Ovary (tissue), 7 donors: ENCODE measurements at regions not wholly inside any gene's neighbourhood (a gene's known extent, or its start where the extent isn't known, plus 50 kb on each side); places are given as distances from the start of the nearest gene placed in this dataset.
A peak's percentile ranks its signal among the peaks of the same experiment; 100 is the strongest.
"Not testable (repeated sequence)": the region's sequence is repeated elsewhere in the genome, so short reads cannot be mapped to it uniquely, and the experiment has no call there.

ENCODE experiments used
- DNase-seq, 5 donors: peaks; one replicate each; pipeline ENCODE4 v3.0.0-alpha.2; 2019 to 2020
- H3K27ac ChIP-seq, 2 donors: fragments of 200-600 bp; one replicate each; pipeline versions ENCODE4 v1.5.1 to v1.8.0; 2019 to 2022
- H3K27me3 ChIP-seq: fragments of 200-600 bp; one replicate; pipeline ENCODE4 v1.8.0; 2022
- H3K36me3 ChIP-seq: fragments of 200-600 bp; sonication (generic); one replicate; pipeline ENCODE4 v1.5.1; 2019
- H3K4me1 ChIP-seq: one replicate; pipeline ENCODE4 v1.8.1; 2013; ENCODE audit warnings: mild to moderate bottlenecking, moderate library complexity; ENCODE audit not compliant: insufficient read depth
- H3K4me3 ChIP-seq: fragments of 200-600 bp; sonication (generic); one replicate; pipeline ENCODE4 v1.5.1; 2017
- H3K9me3 ChIP-seq, 2 donors: fragments of 200-600 bp in 1 of 2; sonication (generic) in 1 of 2; one replicate each; pipeline versions ENCODE4 v1.5.1 to v1.8.1; 2013 to 2019; ENCODE audit warnings: mild to moderate bottlenecking in 1 of 2, moderate library complexity in 1 of 2
- EP300 ChIP-seq: sonication (generic); formaldehyde crosslinking; IDR thresholded peaks from one replicate; pipeline ENCODE4 v1.6.1; 2017; ENCODE audit warnings: antibody characterized with exemption
- POLR2A ChIP-seq: fragments of 450-650 bp; IDR thresholded peaks from one replicate; pipeline ENCODE4 v1.6.1; 2017; ENCODE audit warnings: antibody characterized with exemption, mild to moderate bottlenecking, moderate library complexity
- WGBS, 3 donors: extraction: QIAGEN DNeasy Blood & Tissue Kit in 1 of 3; methylation state at CpG; one replicate each; pipeline versions ENCODE4 v1.1.5 to v1.1.7; 2013 to 2017; 5-methylcytosine and 5-hydroxymethylcytosine counted together
- intact Hi-C, 4 donors: fragments of 100-400 bp; cut with DNase I; formaldehyde crosslinking; loops; one replicate each; pipeline versions ENCODE4 v1.11.0 to v1.15.1; 2022 to 2023
- TF ChIP-seq, protein P1 (sequence below), 3 donors: fragments of 450-650 bp in 2 of 3; fragments of 200-600 bp in 1 of 3; IDR thresholded peaks; one replicate each; pipeline versions ENCODE4 v1.5.1 to v1.8.0; 2016 to 2022; ENCODE audit warnings: antibody characterized with exemption in 3 of 3, mild to moderate bottlenecking in 1 of 3
- donor health status: DM: no; HTN: no; CAD: no; lungs with moderate emphysema.
- donor health status: DM: no; HTN: no; CAD: no.
- donor health status: Bipolar disorder and iron deficiency.
- donor health status: DM: no; HTN: no; CAD: no.
- donor health status: DM: yes; HTN: yes; CAD: no.

DNA sequence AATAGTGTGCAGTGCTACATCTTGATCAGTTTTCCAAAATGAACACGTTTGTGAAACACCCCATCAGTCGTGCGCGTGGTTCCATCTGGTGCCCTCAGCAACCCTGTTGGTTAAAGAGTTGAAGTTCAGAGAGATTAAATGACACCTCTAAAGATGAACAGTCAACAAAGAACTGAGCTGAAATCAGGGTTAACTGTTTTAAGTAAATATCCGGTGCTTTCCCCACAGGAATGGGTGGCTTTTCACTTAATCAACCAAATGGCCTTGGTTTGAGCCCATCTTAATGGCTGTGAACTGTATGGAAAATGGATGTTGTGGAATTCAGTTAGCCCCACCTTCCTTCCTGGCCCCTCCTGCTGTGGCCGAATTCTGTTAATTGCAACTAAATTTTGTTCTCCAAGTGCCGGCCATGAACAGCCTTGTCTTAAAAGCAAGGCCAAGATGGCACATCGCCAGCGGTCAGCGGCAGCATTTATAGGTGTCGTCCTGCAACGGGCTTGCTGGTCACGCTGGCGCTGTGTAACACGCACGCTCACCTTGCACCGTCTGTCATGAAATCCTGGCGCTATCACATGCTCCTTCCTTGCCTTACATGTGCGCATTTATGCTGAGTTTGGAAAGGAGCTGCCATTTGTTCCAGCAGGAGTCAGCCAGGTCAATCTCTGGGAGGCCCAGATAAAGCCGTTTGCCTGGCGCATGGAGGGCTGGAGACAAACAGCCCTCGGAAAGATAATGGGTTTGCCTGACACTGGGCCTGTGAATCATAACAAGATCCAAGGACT, 164.5 kb downstream of the ERMARD start:
- 37 to 45% (median 45%) methylated on average over 22 of the region's 22 CpGs for WGBS, 3 donors

DNA sequence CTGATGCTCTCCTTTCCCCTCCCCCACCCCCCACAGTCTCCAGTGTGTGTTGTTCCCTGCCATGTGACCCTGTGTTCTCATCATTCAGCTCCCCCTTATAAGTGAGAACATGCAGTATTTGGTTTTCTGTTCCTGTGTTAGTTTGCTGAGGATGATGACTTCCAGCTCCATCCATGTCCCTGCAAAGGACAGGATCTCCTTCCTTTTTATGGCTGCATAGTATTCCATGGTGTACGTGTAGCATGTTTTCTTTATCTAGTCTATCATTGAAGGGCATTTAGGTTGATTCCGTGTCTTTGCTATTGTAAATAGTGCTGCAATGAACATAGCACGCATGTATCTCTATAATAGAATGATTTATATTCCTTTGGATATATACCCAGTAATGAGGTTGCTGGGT, 162.3 kb downstream of the ERMARD start:
- H3K27ac ChIP-seq, H3K36me3 ChIP-seq, DNase-seq, H3K4me3 ChIP-seq, H3K9me3 ChIP-seq, H3K27me3 ChIP-seq, intact Hi-C loops: not testable (repeated sequence)
- WGBS, 3 donors: 92 to 95% (median 92%) methylated on average over 3 of the region's 3 CpGs
- H3K4me1 ChIP-seq: peaks cover 19% of the 10 kb centered on the region

More for the DNA sequence above, 164.5 kb downstream of the ERMARD start:
- no peak overlapping the region for H3K27ac ChIP-seq
- no peaks in the 10 kb centered on the region for H3K36me3 ChIP-seq
- intact Hi-C loops: no loop called here
- H3K9me3 ChIP-seq: no peaks in the 10 kb centered on the region
- H3K4me3 ChIP-seq: no peak overlapping the region
- no peak for TF ChIP-seq EP300
- no peak for TF ChIP-seq POLR2A
- TF ChIP-seq, protein P1, sequence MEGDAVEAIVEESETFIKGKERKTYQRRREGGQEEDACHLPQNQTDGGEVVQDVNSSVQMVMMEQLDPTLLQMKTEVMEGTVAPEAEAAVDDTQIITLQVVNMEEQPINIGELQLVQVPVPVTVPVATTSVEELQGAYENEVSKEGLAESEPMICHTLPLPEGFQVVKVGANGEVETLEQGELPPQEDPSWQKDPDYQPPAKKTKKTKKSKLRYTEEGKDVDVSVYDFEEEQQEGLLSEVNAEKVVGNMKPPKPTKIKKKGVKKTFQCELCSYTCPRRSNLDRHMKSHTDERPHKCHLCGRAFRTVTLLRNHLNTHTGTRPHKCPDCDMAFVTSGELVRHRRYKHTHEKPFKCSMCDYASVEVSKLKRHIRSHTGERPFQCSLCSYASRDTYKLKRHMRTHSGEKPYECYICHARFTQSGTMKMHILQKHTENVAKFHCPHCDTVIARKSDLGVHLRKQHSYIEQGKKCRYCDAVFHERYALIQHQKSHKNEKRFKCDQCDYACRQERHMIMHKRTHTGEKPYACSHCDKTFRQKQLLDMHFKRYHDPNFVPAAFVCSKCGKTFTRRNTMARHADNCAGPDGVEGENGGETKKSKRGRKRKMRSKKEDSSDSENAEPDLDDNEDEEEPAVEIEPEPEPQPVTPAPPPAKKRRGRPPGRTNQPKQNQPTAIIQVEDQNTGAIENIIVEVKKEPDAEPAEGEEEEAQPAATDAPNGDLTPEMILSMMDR (IDR thresholded peaks at IDR 0.05): no peak
- peaks cover 19% of the 10 kb centered on the region for H3K4me1 ChIP-seq
- DNase-seq: peak; percentile 60 to 85 (median 77)
- H3K27me3 ChIP-seq: no peaks in the 10 kb centered on the region

GRCh38 chr6:169913096-169913638, 161.7 kb downstream of the ERMARD start:
- intact Hi-C loops: no loop called here
- Histone ChIP-seq H3K36me3 (no peaks in the 10 kb centered on the region), H3K9me3 (no peaks in the 10 kb centered on the region), H3K27me3 (no peaks in the 10 kb centered on the region), H3K4me3 (no peak overlapping the region), H3K4me1 (peaks cover 17% of the 10 kb centered on the region), H3K27ac (no peak overlapping the region)
- TF ChIP-seq POLR2A: no peak
- TF ChIP-seq, protein P1 (IDR thresholded peaks at IDR 0.05): no peak
- TF ChIP-seq EP300: no peak
- DNase-seq: no peak
- WGBS, 3 donors: 18 to 51% (median 29%) methylated on average over 4 of the region's 4 CpGs

DNA sequence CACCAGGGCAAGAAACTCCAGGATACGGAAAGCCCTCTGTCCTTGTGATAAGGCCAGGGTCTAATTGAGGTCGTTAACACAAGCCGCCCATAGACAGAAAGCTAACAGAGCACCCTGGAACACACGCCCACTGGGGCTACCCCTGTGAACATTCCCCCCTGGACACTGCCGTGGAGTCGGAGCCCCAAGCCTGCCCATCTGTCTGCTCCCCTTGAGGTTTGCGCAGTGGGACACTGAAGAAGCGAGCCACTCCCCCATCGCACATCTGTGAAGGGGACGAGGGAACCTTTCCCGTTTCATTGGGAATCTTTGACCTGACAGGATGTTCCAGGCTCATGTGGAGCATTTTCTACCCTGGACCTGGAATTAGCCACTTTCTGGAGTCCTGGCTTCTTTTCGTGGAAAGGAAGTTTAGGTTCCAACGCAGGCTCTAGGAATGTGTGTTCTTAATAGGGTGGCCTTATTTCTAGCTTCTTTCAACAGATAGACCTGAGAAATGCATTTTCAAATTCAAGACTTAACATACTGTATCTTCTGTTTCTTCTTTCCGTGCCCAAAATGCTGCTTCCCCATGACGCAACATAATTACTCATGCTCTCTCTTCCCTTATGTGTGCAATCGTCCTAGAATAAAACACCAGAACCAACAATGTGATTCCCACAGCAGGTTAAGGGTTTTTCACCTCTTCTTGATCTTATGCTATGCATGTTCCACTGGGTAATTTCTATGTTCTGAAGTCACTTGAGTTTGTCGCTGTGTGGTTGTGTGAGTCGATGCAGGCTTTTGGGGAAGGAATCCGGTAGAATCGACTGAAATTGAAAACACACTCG, 161.1 kb downstream of the ERMARD start:
- Histone ChIP-seq H3K27ac (no peak overlapping the region), H3K4me1 (peaks cover 14% of the 10 kb centered on the region), H3K9me3 (no peaks in the 10 kb centered on the region), H3K36me3 (no peaks in the 10 kb centered on the region), H3K4me3 (no peak overlapping the region), H3K27me3 (no peaks in the 10 kb centered on the region)
- intact Hi-C loops: no loop called here
- WGBS, 3 donors: 83 to 84% (median 83%) methylated on average over 21 of the region's 21 CpGs
- DNase-seq: no peak
- TF ChIP-seq POLR2A (no peak), EP300 (no peak)
- TF ChIP-seq, protein P1 (IDR thresholded peaks at IDR 0.05): no peak
